HG02588 (cell line): ENCODE measurements at regions not wholly inside any gene's neighbourhood (a gene's known extent, or its start where the extent isn't known, plus 50 kb on each side); places are given as distances from the start of the nearest gene placed in this dataset.
"Not testable (repeated sequence)": the region's sequence is repeated elsewhere in the genome, so short reads cannot be mapped to it uniquely, and the experiment has no call there.

Experiments
- ATAC-seq: cut with Tn5 transposase; IDR thresholded peaks from one replicate; pipeline ENCODE4 v1.9.1; 2021; ENCODE audit warnings: mild to moderate bottlenecking, moderate library complexity; ENCODE audit not compliant: unreplicated experiment

DNA sequence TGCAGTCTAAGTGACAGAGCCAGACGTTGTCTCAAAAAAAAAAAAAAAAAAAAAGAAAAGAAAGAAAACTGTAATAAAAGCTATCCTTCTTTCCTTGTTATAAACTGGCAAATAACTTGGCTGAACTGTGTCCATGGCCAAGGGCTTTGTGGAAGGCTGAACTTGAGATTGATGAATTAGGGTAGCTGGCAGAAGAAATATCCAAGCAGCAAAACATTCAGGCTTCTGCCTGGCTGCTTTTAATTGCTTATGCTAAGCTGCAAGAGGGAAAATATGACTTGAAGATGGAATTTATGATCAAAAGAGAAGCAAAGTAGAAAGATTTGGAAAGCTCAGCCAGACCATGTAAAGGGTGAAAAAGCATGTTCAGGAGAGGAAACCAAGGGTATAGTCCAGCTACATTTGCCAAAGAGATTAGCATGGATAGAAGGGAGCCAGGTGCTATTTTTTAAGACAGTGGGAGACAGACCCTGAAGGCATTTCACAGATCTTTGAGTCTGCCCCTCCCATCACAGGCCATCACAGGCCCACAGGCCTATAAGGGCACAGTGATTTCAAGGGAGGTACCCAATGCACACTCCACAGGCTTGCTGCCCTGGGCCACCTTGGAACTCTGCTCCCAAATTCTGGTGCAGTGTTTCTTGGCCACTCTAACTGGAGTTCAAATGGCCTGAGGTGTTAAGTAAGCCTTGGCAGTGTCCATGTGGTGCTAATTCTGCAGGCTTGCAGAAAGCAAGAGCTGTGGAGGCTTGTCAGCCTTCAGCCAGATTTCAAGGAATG lies 226.0 kb downstream of the AEBP2 start:
- no peak for ATAC-seq

- no peak for ATAC-seq
These were observed 226.8 kb downstream of the AEBP2 start for GRCh38 chr12:19666070-19666469.

DNA sequence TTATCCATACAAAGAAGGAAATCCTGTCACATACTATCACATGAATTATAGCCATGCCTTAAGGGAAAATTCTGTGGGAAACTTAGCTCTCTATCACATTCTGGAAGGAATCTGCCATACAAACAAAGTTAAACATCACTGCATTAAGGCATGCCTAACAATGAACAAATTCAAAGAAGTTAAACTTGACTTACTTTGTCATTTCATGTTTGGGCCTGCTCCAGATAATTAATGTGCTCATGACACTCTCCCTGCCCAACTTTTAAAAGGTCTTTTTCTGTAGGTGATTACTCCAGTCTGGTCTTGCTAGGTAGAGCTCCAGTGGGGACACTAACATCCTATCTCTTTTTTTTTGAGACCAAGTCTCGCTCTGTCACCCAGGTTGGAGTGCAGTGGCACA lies 230.5 kb downstream of the AEBP2 start:
- no peak for ATAC-seq

DNA sequence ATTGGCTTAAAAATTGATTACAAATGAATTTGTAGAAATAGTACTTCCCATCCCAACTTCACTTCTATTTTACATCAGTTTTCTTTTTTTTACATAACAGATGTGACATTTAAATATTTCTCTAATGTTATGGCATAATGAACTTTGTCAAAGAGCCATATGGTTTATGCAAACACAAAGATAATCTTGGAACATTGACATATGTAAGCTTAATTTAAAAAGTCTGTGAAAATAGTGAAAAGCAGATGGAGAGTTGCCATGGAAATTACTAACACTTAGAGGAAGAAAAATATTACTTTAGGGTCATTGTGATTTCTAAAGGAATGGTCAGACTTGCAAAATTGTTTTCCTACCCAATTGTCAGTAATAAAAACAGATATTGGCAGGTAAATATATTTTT lies 232.4 kb downstream of the AEBP2 start:
- no peak for ATAC-seq

- no peak for ATAC-seq
These were observed 235.1 kb downstream of the AEBP2 start for GRCh38 chr12:19674437-19674836.

DNA sequence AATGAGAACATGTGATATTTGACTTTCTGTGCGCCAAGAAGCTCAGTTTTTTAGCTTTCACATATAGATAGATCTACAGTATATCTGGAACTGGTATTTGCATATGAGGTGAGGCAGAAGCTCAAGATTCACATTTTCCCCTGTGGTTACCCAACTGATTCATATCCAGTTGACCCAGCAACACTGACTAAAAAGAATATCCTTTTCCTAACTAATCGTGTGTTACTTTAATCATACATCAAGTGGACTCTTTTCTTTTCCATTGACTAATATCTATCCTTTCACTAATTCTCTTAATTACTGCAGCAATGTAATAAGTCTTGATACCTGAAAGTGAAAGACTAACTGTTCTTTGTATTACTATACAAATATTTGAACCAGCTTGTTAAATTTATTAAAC lies 236.1 kb downstream of the AEBP2 start:
- ATAC-seq = no peak

- ATAC-seq = not testable (repeated sequence)
These were observed 239.2 kb downstream of the AEBP2 start for GRCh38 chr12:19678501-19678900.

DNA sequence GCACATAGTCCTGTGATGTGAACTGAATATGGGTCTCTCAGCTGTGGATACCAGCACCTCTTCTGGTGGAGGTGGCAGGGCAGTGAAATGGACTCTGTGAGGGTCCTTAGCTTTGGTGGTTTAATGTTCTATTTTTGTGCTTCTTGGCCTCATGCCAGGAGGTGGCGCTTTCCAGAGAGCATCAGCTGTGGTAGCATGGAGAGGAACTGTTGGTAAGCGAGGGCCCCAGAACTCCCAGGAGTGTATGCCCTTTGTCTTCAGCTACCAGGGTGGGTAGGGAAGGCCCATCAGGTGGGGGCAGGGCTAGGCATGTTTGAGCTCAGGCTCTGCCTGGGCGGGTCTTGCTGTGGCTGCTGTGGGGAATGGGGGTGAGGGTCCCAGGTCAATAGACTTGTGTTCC lies 241.7 kb downstream of the AEBP2 start:
- ATAC-seq = no peak

GRCh38 chr12:19683178-19683927 lies 244.1 kb downstream of the AEBP2 start:
- no peak for ATAC-seq

DNA sequence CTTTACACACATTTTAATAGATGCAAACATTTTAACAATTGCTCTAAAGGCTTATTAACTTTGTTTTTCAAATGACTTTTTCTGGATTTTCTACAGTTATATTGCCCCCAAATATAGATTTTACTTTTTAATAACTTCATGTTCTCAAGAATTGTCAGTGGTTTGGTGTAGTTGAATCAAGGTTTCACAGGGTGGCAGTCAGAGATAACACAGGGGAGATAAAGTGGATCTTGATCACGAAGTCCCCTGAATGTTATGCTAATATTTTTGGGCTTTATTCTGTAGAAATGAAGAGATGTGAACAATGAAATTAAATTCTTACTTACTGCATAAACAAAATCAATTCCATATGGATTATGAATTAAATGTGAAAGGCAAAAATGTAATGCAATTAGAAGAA lies 248.1 kb downstream of the AEBP2 start:
- ATAC-seq = no peak

DNA sequence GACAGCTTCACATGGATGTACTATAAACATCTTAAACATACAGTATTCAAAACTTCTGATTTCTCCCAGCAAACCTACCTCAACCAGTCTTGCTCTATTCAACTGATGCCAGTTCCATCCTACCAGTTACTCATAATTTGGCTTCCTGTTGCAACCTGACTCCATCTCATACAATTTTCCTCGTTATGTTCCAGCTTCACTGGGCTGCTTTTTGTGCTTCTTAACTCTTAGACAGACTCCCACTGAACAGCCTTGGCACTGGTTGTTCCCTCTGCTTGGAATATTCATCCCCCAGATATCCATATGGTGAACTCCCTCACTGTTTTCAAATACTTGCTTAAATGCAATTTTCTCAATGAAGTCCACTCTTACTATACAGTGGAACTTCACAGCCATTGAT lies 249.2 kb downstream of the AEBP2 start:
- no peak for ATAC-seq

DNA sequence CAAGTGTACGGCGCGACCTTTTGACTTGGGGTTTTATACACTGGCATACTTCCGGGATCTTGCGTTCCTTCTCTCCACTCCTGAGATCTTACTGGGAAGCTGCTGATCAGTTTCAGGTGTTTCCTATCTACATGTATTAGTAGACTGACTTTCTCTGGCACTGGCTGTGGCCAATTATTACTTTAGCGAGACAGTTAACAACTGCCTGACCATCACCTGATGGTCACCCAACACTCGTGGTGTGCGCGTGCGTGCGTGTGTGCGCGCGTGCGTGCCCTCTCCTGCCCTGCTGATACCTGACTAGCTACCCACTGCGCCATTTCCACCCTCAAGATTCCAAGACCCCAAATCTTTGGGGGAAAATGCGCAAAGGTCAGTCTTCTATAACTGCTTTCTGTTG lies 249.9 kb downstream of the AEBP2 start:
- ATAC-seq = no peak

DNA sequence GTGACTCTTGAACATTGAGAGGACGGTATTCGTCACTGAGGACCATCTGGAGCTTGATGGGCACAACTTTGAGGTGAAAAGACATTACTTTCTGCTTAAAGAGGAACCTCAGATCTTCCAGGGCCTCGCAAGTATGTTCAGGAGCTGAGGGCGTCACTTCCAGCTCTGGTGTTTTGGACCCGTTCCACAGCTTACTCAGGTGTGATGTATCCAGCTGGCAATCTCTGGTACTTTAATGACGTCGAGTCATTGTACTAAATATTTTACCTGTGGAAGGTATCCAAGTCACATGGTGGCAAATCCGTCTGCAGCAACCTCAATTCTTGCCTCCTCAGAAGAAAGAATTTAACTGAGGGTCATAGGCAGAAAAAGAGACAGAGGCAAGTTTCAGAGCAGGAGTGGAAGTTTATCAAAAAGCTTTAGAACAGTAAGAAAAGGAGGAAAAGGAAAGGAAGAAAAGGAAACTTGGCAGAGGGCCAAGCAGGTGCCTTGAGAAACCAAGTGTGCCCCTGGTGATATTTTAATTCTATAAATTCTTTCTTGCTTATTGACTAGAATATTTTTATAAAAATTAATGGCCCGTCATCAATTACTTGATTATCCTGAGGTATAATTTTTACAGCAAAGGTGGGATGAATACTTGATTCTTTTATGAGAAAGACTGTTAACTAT lies 250.6 kb downstream of the AEBP2 start:
- ATAC-seq = no peak

DNA sequence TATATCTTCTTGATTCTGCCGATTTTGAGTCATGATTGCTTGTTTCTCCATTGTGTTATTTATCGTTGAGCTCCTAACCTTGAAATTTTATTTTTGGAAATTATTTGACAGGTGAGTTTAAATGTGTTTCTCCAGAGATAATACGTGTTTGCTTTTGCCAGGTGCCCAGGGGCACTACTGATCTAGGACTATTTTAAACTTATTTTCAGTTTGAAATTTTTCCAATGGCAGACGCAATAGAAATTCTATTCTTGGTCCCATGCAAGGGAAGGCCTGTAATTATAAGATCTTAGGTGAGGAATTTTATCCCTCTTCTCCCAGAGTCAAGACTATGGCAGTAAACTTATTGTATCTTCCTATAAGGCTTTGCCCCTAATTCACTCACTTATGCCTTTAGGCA lies 252.8 kb downstream of the AEBP2 start:
- no peak for ATAC-seq

DNA sequence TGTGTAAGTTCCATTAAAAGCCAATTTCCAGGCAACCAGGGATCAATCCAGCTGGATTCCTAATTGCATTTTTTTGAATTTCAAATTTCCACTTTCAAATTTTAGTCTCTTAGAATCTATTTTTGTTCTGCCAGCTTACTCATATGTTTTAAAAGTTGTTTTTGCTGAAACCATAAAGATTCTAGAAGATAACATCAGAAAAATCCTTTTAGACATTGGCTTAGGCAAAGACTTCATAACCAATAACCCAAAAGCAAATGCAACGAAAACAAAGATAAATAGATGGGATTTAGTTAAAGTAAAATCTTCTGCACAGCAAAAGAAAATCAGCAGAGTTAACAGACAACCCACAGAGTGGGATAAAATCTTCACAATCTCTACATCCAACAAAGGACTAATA lies 253.3 kb downstream of the AEBP2 start:
- ATAC-seq = no peak

GRCh38 chr12:19694627-19695026 lies 255.3 kb downstream of the AEBP2 start:
- ATAC-seq = no peak

DNA sequence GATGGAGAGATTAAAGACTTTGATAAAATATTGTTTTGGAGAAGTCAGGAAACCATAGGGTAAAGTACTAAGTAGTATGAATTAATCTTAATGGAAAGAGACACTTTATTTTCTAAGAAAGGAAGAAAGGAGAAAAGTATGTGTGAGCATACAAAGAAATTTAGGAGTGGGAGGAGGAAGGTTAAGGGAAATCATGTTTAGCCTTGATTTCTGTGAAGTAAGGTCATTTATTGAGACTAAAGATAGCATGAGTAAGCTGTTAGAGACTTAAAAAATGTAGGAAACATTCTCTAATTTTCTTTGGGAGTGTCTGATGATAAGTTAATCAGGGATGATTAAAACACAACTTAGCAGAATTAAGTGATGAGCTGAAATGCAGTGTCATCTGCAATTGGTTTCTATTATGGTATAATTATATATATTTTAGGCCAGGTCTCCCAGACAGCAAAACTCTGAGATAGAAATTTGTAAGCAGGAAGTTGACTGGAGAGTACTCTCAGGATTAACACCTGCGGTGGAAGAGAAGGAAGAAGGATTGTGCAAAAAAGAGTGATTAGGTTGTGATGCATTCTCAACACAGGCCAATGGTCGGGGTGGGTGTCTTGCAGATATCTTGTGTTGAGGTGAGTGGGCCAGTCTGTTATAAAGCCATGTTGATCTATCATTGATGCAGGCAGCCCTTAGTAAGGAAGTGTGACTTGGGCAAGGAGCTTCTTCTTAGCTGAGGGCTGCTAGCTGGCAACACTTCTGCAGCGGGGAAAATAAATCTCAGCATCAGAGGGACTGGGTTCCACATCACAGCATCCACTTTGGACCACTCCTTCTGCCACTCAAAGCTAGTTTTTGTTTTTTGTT lies 256.2 kb downstream of the AEBP2 start:
- ATAC-seq = no peak

- ATAC-seq = no peak
These were observed 261.7 kb downstream of the AEBP2 start for GRCh38 chr12:19700969-19701368.

DNA sequence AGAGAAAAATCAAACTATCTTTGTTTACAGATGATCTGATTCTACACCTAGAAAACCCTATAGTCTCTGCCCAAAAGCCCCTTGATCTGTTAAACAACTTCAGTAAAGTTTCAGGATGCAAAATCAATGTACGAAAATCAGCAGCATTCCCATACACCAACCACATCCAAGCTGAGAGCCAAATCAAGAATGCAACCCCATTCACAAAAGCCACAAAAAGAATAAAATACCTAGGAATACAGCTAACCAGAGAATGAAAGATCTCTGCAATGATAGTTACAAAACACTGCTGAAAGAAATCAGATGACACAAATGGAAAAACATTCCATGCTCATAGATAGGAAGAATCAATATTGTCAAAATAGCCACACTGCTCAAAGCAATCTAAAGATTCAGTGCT lies 265.7 kb downstream of the AEBP2 start:
- no peak for ATAC-seq

DNA sequence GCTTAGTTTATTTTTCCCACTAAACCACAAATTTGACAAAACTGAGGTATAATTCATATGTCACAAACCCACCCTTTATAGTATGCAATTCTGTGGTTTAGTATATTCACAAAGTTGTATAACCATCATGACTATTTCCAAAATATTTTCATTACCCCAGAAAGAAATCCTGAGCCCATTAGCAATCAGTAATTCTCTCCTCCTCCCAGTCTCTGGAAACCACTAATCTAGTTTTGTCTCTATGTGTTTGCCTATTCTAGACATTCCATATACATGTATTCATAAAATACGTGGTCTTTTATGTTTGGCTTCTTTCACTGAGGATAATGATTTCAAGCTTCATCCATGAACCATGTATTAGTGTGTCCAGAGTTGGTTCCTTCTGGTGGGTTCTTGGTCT lies 267.6 kb downstream of the AEBP2 start:
- no peak for ATAC-seq

DNA sequence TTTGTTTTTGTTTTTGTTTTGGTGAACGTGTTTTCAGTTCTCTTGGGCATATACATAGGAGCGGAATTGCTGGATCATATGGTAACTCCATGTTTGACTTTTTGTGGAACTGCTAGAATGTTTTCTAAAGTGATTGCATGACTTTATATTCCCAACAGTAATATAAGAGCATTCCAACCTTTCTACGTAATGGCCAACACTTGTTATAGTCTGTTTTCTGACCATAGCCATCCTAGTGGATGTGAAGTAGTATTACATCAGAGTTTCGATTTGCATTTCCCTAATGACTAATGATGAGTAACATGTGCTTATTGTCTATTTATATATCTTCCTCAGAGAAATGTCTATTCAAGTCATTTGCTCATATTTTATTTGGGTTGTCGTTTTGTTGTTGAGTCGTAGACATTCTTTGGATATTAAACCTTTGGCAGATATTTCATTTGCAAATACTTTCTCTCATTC lies 268.7 kb downstream of the AEBP2 start:
- ATAC-seq = no peak
